ENCODE measurements at regions not wholly inside any gene's neighbourhood (a gene's known extent, or its start where the extent isn't known, plus 50 kb on each side); places are given as distances from the start of the nearest gene placed in this dataset.

GRCh38 chr5:11955331-11955730, 51.1 kb upstream of the CTNND2 start:
- no peaks in the 10 kb centered on the region for H3K9me3 ChIP-seq (ENCODE audit: control insufficient read depth, insufficient read depth, low read depth, low read length)
- no peak overlapping the region for H3K27ac ChIP-seq (ENCODE audit: extremely low read depth, low read depth, low read length)
- no peaks in the 10 kb centered on the region for H3K4me1 ChIP-seq (ENCODE audit: control insufficient read depth, insufficient read depth, low read length)
- POLR2A ChIA-PET = no interaction called here
- no peaks in the 10 kb centered on the region for H3K36me3 ChIP-seq (ENCODE audit: control insufficient read depth in 2 of 2, insufficient read depth in 1 of 2, low read length in 2 of 2)
- TF ChIP-seq ZNF585B (tag by site-specific recombination; IDR thresholded peaks at IDR 0.05) (no peak), ZNF521 (tag by site-specific recombination; IDR thresholded peaks at IDR 0.05) (no peak), GLIS2 (tag by site-specific recombination; IDR thresholded peaks at IDR 0.05) (no peak), ZBTB44 (tag by site-specific recombination; IDR thresholded peaks at IDR 0.05) (no peak), SP7 (tag by site-specific recombination; IDR thresholded peaks at IDR 0.05) (no peak), ZNF266 (tag by site-specific recombination; IDR thresholded peaks at IDR 0.05; ENCODE audit: low read depth) (no peak), ZNF530 (tag by site-specific recombination; IDR thresholded peaks at IDR 0.05; ENCODE audit: low read depth) (no peak), ZNF518A (tag by site-specific recombination; conservative IDR thresholded peaks at IDR 0.05; ENCODE audit: low read depth) (no peak), ZNF350 (tag by site-specific recombination; IDR thresholded peaks at IDR 0.05) (no peak), ZNF23 (tag by site-specific recombination; IDR thresholded peaks at IDR 0.05; ENCODE audit: borderline replicate concordance) (no peak), ZBTB7A (tag by site-specific recombination; IDR thresholded peaks at IDR 0.05; ENCODE audit: low read depth) (no peak), PRDM4 (tag by site-specific recombination; IDR thresholded peaks at IDR 0.05) (no peak), ZNF555 (tag by site-specific recombination; conservative IDR thresholded peaks at IDR 0.05) (no peak), ZSCAN23 (tag by site-specific recombination; IDR thresholded peaks at IDR 0.05) (no peak)
- H3K4me3 ChIP-seq (ENCODE audit: low read depth, low read length) = no peak overlapping the region
- CTCF ChIA-PET = no interaction called here
